GM19025 (cell line): ENCODE measurements at regions not wholly inside any gene's neighbourhood (a gene's known extent, or its start where the extent isn't known, plus 50 kb on each side); places are given as distances from the start of the nearest gene placed in this dataset.

Experiments used
- ATAC-seq: cut with Tn5 transposase; IDR thresholded peaks from one replicate; pipeline ENCODE4 v1.9.1; 2021; ENCODE audit warnings: mild to moderate bottlenecking, low read depth, moderate library complexity; ENCODE audit not compliant: unreplicated experiment

- ATAC-seq: no peak
These were observed 245.3 kb downstream of the POLR1F start for GRCh38 chr7:19463581-19463980.

DNA sequence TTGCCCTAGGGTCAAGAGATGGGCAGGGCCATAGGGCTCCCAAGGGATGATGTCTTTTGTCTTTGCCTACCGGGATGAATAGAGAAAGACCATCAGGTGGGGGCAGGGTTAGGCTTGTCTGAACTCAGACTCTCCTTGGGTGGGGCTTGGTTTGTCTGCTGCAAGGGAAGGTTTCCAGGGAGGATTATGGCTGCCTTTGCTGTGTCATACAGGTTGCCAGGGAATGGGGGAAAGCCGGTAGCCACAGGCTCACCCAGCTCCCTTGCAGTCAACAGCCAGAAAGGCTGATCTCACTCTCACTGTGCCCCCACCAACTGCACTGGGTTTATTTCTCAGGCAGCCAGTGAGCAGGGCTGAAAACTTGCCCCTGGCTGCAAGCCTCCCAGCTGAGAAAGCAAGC is 253.2 kb downstream of the POLR1F start:
- no peak for ATAC-seq

GRCh38 chr7:19448091-19448490 is 260.7 kb downstream of the POLR1F start:
- ATAC-seq: no peak

GRCh38 chr7:19442016-19442785 is 266.6 kb downstream of the POLR1F start:
- no peak for ATAC-seq

DNA sequence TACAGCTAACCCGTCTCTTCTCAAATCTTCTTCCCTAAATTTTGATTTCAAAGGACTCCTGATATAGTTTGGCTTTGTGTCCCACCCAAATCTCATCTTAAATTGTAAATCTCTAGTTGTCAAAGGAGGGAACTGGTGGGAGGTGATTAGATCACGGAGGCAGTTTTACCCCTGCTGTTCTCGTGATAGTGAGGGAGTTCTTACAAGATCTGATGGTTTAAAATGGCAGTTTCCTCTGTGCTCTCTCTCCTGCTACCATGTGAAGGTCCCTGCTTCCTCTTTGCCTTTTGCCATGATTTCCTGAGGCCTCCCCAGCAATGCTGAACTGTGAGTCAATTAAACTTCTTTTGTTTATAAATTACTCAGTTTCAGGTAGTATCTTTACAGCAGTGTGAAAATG is 269.3 kb downstream of the POLR1F start:
- ATAC-seq: no peak

GRCh38 chr7:19437446-19437845 is 271.4 kb downstream of the POLR1F start:
- no peak for ATAC-seq

GRCh38 chr7:19427944-19428343 is 280.9 kb downstream of the POLR1F start:
- no peak for ATAC-seq

GRCh38 chr7:19421861-19422260 is 276.6 kb upstream of the FERD3L start:
- ATAC-seq: no peak

- no peak for ATAC-seq
These were observed 272.0 kb upstream of the FERD3L start for GRCh38 chr7:19417231-19417630.

- ATAC-seq: no peak
These were observed 269.9 kb upstream of the FERD3L start for GRCh38 chr7:19415123-19415522.

GRCh38 chr7:19413443-19413965 is 268.3 kb upstream of the FERD3L start:
- no peak for ATAC-seq

GRCh38 chr7:19410691-19411090 is 265.5 kb upstream of the FERD3L start:
- ATAC-seq: no peak

DNA sequence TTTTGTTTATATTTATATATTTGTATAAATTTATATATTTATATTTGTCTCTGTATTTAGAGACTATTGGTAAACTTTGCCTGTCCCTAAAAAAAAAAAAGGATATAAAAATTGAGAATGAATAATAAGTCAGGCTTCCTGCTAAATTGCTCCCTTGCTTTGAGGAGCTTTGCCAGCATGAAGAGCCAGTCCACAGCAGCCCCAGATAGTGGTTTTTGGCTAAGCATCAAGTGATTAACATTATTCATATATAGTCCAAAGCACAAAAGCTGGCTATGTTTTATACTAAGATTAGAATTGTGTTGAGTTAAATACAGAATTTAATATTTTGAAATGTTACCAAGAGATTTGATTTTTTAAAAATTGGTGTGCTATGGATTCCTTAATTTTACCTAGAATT is 264.9 kb upstream of the FERD3L start:
- no peak for ATAC-seq

DNA sequence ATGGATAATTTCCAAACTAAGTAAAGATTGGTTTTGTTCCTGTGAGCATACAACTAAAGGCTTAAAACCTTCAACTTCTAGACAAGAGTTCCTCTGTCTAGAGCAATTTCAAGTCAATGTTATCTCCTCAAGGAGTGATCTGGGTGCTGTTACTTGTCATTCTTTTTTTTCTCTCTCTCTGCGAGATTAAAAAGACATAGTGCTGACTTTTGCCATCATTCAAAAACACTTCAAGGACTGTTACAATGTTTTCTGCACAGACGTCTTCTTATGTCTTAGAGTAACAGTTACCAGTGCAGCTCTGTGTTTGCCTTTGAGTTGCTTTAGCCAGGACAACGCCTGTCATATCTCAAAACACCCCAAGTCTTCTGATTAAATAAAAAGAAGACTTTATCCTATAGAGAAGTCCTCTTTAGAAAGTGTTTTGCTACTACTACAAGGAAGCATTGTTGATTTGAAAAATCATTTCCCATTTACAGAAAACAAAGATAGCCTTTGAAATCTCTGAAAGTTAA is 263.5 kb upstream of the FERD3L start:
- ATAC-seq: no peak

DNA sequence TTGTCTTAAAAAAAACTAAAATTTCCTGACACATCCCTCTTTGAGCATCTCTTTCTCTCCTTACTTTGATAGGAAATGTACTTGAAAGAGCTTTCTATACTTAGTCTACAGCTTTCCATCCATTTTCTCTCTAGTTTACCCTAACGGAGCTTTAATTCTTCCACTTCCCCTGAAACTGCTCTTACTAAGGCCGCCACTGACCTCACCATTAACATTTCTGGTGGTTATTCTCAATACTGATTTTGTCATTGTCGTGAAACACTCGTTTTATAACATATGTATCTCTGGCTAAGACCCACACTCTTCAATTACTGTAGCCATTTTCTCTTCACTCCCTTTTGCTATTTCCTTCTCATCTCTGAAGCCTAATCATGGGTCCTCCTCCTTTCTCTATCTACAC is 262.0 kb upstream of the FERD3L start:
- no peak for ATAC-seq

GRCh38 chr7:19405541-19405940 is 260.3 kb upstream of the FERD3L start:
- no peak for ATAC-seq

DNA sequence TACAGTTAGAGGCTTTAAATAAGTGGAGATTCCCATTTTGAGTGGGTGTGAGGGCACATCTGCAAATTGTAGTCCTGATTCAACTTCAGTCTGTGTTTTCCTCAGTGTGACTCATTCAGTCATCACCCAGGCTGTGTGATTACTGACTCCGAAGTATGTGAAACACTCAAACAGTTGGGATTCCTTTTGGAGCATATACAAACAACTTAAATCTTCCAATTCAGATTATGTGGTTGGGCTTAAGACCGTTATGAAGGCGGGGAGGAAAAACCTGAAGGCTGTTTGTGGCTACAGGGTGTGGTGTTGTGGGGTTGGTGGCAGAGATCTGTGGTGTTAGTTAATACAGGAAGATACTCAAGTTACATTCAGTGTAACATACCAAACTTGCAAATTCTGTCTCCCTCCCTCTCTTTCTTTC is 259.7 kb upstream of the FERD3L start:
- ATAC-seq: no peak

- no peak for ATAC-seq
These were observed 258.5 kb upstream of the FERD3L start for GRCh38 chr7:19403691-19404090.

GRCh38 chr7:19401461-19401860 is 256.2 kb upstream of the FERD3L start:
- no peak for ATAC-seq

DNA sequence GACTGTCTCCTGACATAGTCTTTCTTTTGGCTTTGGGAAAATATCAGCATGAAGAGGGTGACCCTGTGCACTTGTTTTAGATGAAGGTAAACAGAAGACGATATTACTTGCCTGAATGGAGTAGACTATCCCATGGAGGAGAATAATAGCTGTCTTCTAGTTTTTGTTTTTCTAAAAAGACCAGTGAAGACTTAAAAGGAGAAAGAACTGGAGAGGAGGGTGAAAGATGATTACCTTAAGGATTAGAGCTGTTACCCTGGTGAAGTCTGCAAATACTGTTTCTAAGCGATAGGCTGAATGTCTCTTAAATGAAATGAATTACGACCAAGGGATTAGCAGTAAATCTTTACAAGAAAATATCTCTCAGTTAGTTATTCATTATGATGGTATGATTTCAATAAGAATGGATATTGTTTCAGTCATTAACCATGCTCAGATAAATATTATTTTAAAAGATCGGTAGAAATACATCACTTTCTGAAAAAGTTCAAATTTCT is 255.6 kb upstream of the FERD3L start:
- ATAC-seq: no peak

DNA sequence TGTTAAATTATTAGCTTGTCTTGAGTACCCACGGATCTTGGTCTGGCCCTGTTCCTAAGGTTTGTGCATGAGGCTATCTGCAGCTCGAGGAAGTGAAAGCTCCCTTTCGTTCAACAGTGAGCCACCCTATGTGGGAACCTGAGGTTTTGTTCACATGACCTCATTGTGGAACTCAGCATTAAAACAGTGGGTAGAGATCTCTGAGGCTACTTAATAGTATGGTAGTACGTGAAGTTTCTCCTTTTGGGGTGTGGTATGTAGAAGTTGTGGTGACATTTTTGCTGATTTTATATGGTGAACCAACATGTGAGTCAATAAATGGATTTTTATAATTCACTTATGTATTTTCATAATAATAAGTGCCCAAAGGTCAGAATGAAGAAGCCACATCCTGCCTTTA is 252.7 kb upstream of the FERD3L start:
- ATAC-seq: peak; percentile 74

DNA sequence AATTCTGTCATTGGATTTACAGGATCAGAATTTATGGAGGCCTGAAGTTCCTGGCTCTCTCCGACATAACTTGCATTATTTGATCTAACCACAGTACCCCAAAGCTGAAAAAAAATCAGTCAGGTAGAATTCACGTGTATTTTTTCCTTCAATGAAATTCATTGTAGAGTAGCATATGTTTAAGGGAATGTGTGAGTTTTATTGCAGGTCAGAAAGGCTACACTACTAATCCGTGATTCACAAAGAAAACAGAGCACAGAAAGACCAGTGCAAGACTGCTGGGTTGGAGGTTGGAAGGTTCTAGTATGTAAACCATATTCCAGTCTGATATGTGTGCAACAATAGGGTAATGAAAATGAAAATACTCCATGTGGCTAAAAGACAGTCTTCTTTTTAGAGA is 247.0 kb upstream of the FERD3L start:
- ATAC-seq: no peak
